GM12872 (cell line): ENCODE measurements at regions not wholly inside any gene's neighbourhood (a gene's known extent, or its start where the extent isn't known, plus 50 kb on each side); places are given as distances from the start of the nearest gene placed in this dataset.

ENCODE experiments used
- CTCF ChIP-seq: IDR thresholded peaks from 3 replicates; pipeline ENCODE4 v1.5.1; 2011; ENCODE audit warnings: low read depth, mild to moderate bottlenecking, low read length, moderate library complexity; ENCODE audit not compliant: insufficient read depth

GRCh38 chr12:107330831-107331431 is 237.6 kb upstream of the CRY1 start:
- no peak for TF ChIP-seq CTCF

- no peak for TF ChIP-seq CTCF
Observed at GRCh38 chr12:107331471-107331870, 238.1 kb upstream of the CRY1 start.

GRCh38 chr12:107331912-107332311 is 238.6 kb upstream of the CRY1 start:
- TF ChIP-seq CTCF, result no peak

- no peak for TF ChIP-seq CTCF
Observed at GRCh38 chr12:107332743-107333142, 239.4 kb upstream of the CRY1 start.

- no peak for TF ChIP-seq CTCF
Observed at GRCh38 chr12:107335802-107336570, 242.6 kb upstream of the CRY1 start.

GRCh38 chr12:107336695-107337094 is 243.3 kb upstream of the CRY1 start:
- TF ChIP-seq CTCF, result no peak

GRCh38 chr12:107337346-107338095 is 244.2 kb upstream of the CRY1 start:
- TF ChIP-seq CTCF, result no peak
